ENCODE measurements at regions not wholly inside any gene's neighbourhood (a gene's known extent, or its start where the extent isn't known, plus 50 kb on each side); places are given as distances from the start of the nearest gene placed in this dataset.

DNA sequence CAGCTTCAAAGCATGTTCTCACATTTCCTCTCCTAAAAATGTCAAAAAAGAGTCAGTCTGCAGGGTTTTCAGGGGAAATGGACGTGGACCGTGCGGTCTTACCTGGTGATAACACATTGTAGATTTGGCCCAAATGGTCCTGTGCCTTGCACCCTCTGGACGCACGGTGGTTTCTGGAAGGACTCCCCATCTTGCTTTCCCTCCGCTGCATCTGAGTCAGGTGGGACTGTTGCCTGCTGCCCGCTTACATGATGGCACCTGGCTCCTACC, 1290.1 kb downstream of the TBC1D22A start:
- ATAC-seq: no peak
- H3K27me3 ChIP-seq (ENCODE audit: insufficient read depth in 3 of 3, low read length in 2 of 3): peaks cover 0 to 17% (median 0%) of the 10 kb centered on the region in 3 donors
- H3K36me3 ChIP-seq (ENCODE audit: insufficient read depth in 1 of 2, low read depth in 1 of 2): no peaks in the 10 kb centered on the region
- H3K4me3 ChIP-seq: no peak overlapping the region
- intact Hi-C loops (cut with DNase I): no loop called here
- TF ChIP-seq, protein P1, sequence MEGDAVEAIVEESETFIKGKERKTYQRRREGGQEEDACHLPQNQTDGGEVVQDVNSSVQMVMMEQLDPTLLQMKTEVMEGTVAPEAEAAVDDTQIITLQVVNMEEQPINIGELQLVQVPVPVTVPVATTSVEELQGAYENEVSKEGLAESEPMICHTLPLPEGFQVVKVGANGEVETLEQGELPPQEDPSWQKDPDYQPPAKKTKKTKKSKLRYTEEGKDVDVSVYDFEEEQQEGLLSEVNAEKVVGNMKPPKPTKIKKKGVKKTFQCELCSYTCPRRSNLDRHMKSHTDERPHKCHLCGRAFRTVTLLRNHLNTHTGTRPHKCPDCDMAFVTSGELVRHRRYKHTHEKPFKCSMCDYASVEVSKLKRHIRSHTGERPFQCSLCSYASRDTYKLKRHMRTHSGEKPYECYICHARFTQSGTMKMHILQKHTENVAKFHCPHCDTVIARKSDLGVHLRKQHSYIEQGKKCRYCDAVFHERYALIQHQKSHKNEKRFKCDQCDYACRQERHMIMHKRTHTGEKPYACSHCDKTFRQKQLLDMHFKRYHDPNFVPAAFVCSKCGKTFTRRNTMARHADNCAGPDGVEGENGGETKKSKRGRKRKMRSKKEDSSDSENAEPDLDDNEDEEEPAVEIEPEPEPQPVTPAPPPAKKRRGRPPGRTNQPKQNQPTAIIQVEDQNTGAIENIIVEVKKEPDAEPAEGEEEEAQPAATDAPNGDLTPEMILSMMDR (IDR thresholded peaks at IDR 0.05): no peak
- H3K27ac ChIP-seq: no peak overlapping the region
- no peaks in the 10 kb centered on the region for H3K4me1 ChIP-seq
- no peak for DNase-seq
- H3K9me3 ChIP-seq: no peaks in the 10 kb centered on the region
- 92 to 95% (median 95%) methylated on average over 7 of the region's 7 CpGs for WGBS, 3 donors

DNA sequence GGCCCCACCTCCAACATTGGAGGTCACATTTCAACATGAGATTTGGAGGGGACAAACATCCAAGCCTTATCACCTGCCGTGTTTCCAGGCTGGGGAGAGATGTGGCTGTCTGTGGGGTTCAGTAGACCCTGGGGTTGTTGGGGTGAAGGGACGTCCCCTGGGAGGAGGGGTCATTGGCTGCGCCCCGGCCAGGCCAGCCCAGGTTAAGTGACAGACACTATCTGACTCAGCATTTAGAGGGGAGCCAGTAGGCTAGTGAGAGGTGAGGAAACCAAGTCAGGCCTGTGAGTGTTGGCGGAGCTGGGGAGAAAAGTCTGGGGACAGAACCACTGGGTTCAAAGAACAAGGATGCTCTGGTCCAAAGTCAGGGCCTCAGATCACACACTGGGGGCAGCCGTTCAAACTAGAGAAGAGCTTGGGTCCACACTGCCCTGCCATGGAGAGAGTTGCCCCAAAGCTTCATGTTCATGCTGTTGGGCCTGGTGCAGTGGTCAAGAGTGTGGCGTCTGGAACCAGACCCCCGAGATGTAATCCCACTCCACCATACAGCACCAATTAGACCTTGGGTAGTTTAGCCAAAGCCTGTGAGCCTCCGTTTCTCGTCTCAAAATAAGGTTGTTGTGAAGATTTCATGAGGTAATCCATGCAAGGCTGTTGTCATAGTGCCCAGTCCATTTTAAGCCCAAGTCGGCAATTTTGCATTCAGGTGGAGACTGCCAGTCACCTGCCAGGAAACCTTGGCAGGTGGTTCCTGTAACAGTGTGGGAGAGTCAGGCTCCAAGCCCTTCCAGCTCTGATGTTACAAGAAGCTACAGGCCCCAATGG, 1289.6 kb downstream of the TBC1D22A start:
- H3K27ac ChIP-seq: no peak overlapping the region
- TF ChIP-seq, protein P1 (IDR thresholded peaks at IDR 0.05): no peak
- DNase-seq (no peak), ATAC-seq (no peak)
- WGBS, 3 donors: 84 to 88% (median 86%) methylated on average over 11 of the region's 11 CpGs
- no peaks in the 10 kb centered on the region for H3K4me1 ChIP-seq
- no peaks in the 10 kb centered on the region for H3K36me3 ChIP-seq (ENCODE audit: insufficient read depth in 1 of 2, low read depth in 1 of 2)
- no peak overlapping the region for H3K4me3 ChIP-seq
- intact Hi-C loops (cut with DNase I): no loop called here
- peaks cover 0 to 11% (median 0%) of the 10 kb centered on the region in 3 donors for H3K27me3 ChIP-seq (ENCODE audit: insufficient read depth in 3 of 3, low read length in 2 of 3)
- no peaks in the 10 kb centered on the region for H3K9me3 ChIP-seq

DNA sequence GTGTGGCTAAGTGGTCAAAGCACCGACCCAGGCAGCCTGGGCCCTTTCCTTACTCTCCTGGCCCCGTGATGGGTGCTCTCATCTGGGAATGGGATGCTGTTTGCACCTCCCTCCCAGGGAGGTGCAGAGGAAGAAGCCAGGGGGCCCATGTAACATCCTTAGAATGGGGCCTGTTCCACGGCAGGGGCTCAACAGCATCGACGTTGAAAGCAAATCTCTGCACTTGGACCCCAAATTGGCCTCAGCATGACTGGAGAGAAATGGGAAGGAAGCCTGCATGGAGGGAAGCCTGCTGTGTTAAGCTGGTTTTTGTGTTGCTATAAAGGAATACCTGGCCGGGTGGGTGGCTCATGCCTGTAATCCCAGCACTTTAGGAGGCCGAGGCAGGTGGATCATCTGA, 1288.4 kb downstream of the TBC1D22A start:
- 80 to 88% (median 85%) methylated on average over 7 of the region's 7 CpGs for WGBS, 3 donors
- no peak for ATAC-seq
- DNase-seq: no peak

DNA sequence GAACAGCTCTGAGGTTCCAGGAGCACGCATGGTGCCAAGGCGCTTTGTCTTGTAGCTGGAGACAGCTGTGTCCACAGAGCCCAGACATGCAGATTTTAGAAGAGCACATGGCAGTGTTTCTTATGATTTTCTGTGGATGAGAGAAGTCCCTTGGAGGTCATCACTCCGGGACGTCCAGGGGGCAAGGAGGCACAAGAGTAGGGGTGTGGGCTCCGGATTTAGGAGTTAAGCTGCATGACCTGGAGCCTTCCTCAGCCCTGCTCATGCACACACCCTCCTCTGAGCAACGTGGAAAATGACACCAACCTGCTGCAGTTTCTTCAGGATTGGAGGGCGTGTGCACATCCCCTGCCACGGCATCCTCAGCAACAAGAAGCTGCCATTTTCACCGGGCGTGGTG, 1286.7 kb downstream of the TBC1D22A start:
- no peaks in the 10 kb centered on the region for H3K36me3 ChIP-seq (ENCODE audit: insufficient read depth in 1 of 2, low read depth in 1 of 2)
- no peaks in the 10 kb centered on the region for H3K4me1 ChIP-seq
- DNase-seq (no peak), ATAC-seq (no peak)
- H3K9me3 ChIP-seq: no peaks in the 10 kb centered on the region
- H3K27me3 ChIP-seq (ENCODE audit: insufficient read depth in 3 of 3, low read length in 2 of 3): peaks cover 0 to 6% (median 0%) of the 10 kb centered on the region in 3 donors
- TF ChIP-seq, protein P1 (IDR thresholded peaks at IDR 0.05): no peak
- H3K4me3 ChIP-seq: no peak overlapping the region
- intact Hi-C loops (cut with DNase I): no loop called here
- WGBS, 3 donors: 40 to 49% (median 43%) methylated on average over 10 of the region's 10 CpGs
- no peak overlapping the region for H3K27ac ChIP-seq

More for the DNA sequence above, 1288.4 kb downstream of the TBC1D22A start:
- no peaks in the 10 kb centered on the region for H3K36me3 ChIP-seq (ENCODE audit: insufficient read depth in 1 of 2, low read depth in 1 of 2)
- H3K4me1 ChIP-seq: no peaks in the 10 kb centered on the region
- intact Hi-C loops (cut with DNase I): no loop called here
- no peak overlapping the region for H3K4me3 ChIP-seq
- TF ChIP-seq, protein P1 (IDR thresholded peaks at IDR 0.05): no peak
- H3K9me3 ChIP-seq: no peaks in the 10 kb centered on the region
- peaks cover 0 to 10% (median 0%) of the 10 kb centered on the region in 3 donors for H3K27me3 ChIP-seq (ENCODE audit: insufficient read depth in 3 of 3, low read length in 2 of 3)
- no peak overlapping the region for H3K27ac ChIP-seq

Data from psoas muscle (tissue), 7 donors.